GM12878 (cell line): ENCODE measurements at regions not wholly inside any gene's neighbourhood (a gene's known extent, or its start where the extent isn't known, plus 50 kb on each side); places are given as distances from the start of the nearest gene placed in this dataset.

Experiments
- BRCA1 ChIP-seq: IDR thresholded peaks from 2 replicates; pipeline ENCODE4 v1.6.1; 2011; ENCODE audit warnings: low read depth, low read length, improper control_type of control experiment
- CBX5 ChIP-seq: sonication (generic); IDR thresholded peaks from 2 replicates; pipeline ENCODE4 v1.6.1; 2016; ENCODE audit warnings: low read depth, moderate library complexity, mild to moderate bottlenecking, inconsistent platforms
- POLR2A ChIP-seq: IDR thresholded peaks from 2 replicates; pipeline ENCODE4 v1.6.1; 2011; ENCODE audit warnings: low read depth, mild to moderate bottlenecking, low read length
- TF ChIP-seq, protein P1 (sequence below), 3 experiments: IDR thresholded peaks in 2 of 3; conservative IDR thresholded peaks in 1 of 3; 2 replicates each; pipeline ENCODE4 v1.5.1; 2011; ENCODE audit warnings: low read depth in 3 of 3, low read length in 3 of 3, mild to moderate bottlenecking in 3 of 3, control low read depth in 2 of 3, moderate library complexity in 2 of 3, inconsistent platforms in 1 of 3, mixed read lengths in 1 of 3; ENCODE audit not compliant: control insufficient read depth in 2 of 3, insufficient read depth in 1 of 3; ENCODE audit errors: extremely low read depth in 1 of 3
- TF ChIP-seq, protein P2 (sequence below): fragments of 450-650 bp; IDR thresholded peaks from 2 replicates; pipeline ENCODE4 v1.6.1; 2016; ENCODE audit warnings: mild to moderate bottlenecking
- TF ChIP-seq, protein P3 (sequence below): IDR thresholded peaks from 2 replicates; pipeline ENCODE4 v1.6.1; 2012; ENCODE audit warnings: low read depth, low read length, improper control_type of control experiment

DNA sequence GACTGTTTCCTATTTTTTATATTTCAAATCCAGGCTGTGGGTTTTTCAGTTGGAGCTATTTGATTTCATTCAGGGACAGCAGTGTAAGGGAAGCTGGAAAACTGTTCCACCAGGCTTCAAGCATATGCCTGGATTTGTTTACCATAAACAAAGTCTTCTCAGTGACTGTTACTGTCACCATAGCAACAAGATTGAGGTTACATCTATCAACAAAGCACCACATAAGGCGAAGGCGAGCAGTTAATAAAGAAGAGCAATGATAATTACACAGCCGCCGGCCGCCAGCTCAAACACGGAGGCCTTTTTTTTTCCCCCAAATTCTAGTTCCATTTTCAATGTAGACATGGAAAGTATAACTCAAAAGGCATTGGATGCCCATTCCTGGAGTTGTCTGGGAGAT, 553.7 kb upstream of the SYT4 start:
- TF ChIP-seq BRCA1, result no peak
- no peak for TF ChIP-seq POLR2A
- TF ChIP-seq CBX5, result no peak
- TF ChIP-seq, protein P1, sequence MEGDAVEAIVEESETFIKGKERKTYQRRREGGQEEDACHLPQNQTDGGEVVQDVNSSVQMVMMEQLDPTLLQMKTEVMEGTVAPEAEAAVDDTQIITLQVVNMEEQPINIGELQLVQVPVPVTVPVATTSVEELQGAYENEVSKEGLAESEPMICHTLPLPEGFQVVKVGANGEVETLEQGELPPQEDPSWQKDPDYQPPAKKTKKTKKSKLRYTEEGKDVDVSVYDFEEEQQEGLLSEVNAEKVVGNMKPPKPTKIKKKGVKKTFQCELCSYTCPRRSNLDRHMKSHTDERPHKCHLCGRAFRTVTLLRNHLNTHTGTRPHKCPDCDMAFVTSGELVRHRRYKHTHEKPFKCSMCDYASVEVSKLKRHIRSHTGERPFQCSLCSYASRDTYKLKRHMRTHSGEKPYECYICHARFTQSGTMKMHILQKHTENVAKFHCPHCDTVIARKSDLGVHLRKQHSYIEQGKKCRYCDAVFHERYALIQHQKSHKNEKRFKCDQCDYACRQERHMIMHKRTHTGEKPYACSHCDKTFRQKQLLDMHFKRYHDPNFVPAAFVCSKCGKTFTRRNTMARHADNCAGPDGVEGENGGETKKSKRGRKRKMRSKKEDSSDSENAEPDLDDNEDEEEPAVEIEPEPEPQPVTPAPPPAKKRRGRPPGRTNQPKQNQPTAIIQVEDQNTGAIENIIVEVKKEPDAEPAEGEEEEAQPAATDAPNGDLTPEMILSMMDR (IDR thresholded peaks at IDR 0.05 in 2 of 3, conservative IDR thresholded peaks at IDR 0.05 in 1 of 3; ENCODE audit: control insufficient read depth in 2 of 3, extremely low read depth in 1 of 3, insufficient read depth in 1 of 3, low read depth in 3 of 3, low read length in 3 of 3), result no peak
- TF ChIP-seq, protein P2, sequence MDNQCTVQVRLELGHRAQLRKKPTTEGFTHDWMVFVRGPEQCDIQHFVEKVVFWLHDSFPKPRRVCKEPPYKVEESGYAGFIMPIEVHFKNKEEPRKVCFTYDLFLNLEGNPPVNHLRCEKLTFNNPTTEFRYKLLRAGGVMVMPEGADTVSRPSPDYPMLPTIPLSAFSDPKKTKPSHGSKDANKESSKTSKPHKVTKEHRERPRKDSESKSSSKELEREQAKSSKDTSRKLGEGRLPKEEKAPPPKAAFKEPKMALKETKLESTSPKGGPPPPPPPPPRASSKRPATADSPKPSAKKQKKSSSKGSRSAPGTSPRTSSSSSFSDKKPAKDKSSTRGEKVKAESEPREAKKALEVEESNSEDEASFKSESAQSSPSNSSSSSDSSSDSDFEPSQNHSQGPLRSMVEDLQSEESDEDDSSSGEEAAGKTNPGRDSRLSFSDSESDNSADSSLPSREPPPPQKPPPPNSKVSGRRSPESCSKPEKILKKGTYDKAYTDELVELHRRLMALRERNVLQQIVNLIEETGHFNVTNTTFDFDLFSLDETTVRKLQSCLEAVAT, result no peak
- TF ChIP-seq, protein P3, sequence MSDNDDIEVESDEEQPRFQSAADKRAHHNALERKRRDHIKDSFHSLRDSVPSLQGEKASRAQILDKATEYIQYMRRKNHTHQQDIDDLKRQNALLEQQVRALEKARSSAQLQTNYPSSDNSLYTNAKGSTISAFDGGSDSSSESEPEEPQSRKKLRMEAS, result no peak
